ENCODE measurements at regions not wholly inside any gene's neighbourhood (a gene's known extent, or its start where the extent isn't known, plus 50 kb on each side); places are given as distances from the start of the nearest gene placed in this dataset.

DNA sequence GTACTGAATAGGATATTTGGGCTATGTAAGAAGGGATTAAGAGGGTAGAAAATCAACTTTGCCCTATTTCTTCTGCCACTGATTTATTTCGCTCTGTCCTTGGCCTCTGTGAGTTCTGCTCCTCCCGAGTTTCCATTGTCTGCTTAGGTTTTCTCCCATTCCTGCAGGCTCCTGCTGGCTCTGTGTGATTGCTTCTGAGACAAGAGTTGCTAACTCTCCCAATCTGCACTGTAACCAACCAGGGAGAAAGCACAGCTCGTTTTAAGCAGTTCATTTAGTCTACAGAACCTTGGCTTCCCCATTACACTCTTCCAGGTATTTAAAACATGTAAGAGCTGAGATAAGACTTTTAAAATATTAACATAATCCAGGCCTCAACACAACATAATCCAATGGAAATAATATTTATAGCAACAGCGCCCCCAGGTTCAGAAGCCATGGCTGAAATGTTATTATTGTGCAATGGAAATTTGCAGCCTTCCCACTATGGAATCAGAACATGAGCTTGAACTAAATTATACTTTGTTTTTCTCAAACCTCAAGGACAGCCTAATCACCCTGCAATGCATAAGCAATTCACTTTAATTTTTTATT is 203.5 kb downstream of the ERCC6L2 start:
- no peaks in the 10 kb centered on the region for H3K9me2 ChIP-seq (replicated peaks; ENCODE audit: control insufficient read depth, low read length)
- H3K27me3 ChIP-seq (ENCODE audit: control insufficient read depth, low read length) = no peaks in the 10 kb centered on the region
- no peak overlapping the region for H3K4me3 ChIP-seq (ENCODE audit: low read length)
- H3K27ac ChIP-seq (ENCODE audit: low read depth, low read length) = no peak overlapping the region
- no peak overlapping the region for H3K4me2 ChIP-seq (ENCODE audit: low read length)
- H3K79me2 ChIP-seq (ENCODE audit: control insufficient read depth, low read length) = no peaks in the 10 kb centered on the region
- no peaks in the 10 kb centered on the region for H3K36me3 ChIP-seq (ENCODE audit: control insufficient read depth, low read length)
- no peaks in the 10 kb centered on the region for H4K20me1 ChIP-seq (ENCODE audit: control insufficient read depth, insufficient read depth, low read depth, low read length)
- TF ChIP-seq, protein P1, sequence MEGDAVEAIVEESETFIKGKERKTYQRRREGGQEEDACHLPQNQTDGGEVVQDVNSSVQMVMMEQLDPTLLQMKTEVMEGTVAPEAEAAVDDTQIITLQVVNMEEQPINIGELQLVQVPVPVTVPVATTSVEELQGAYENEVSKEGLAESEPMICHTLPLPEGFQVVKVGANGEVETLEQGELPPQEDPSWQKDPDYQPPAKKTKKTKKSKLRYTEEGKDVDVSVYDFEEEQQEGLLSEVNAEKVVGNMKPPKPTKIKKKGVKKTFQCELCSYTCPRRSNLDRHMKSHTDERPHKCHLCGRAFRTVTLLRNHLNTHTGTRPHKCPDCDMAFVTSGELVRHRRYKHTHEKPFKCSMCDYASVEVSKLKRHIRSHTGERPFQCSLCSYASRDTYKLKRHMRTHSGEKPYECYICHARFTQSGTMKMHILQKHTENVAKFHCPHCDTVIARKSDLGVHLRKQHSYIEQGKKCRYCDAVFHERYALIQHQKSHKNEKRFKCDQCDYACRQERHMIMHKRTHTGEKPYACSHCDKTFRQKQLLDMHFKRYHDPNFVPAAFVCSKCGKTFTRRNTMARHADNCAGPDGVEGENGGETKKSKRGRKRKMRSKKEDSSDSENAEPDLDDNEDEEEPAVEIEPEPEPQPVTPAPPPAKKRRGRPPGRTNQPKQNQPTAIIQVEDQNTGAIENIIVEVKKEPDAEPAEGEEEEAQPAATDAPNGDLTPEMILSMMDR (IDR thresholded peaks at IDR 0.05; ENCODE audit: low read depth, low read length, poor library complexity, severe bottlenecking) = no peak
- no peak for TF ChIP-seq EZH2phosphoT487 (IDR thresholded peaks at IDR 0.05; ENCODE audit: borderline replicate concordance, low read length)
- H3K4me1 ChIP-seq (ENCODE audit: control insufficient read depth, low read length) = no peaks in the 10 kb centered on the region
- no peaks in the 10 kb centered on the region for H3K9me3 ChIP-seq (ENCODE audit: control insufficient read depth, insufficient read depth, low read length)
- H3F3A ChIP-seq (ENCODE audit: control insufficient read depth, insufficient read depth) = no peaks in the 10 kb centered on the region

DNA sequence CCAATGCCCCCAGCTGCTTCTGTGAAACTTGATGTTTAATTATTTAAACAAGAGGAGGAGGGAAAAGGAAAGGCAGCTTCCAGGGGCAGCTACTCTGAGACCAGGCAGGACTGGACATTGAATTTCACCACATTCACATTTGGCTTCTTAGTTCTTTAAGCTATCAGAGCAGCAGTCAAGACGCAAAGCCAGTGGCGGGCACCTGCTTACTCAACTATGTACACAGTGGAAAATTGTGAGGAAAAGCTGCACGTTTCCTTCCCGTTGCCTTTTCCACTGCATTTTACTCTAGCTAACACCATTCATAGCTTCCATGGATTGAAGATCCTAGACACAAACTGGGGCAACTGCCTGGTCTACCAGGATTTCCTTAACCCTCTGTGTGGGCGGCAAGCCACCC is 200.3 kb downstream of the ERCC6L2 start:
- Histone ChIP-seq H3K27me3 (ENCODE audit: control insufficient read depth, low read length) (no peaks in the 10 kb centered on the region), H3K4me1 (ENCODE audit: control insufficient read depth, low read length) (no peaks in the 10 kb centered on the region), H3K9me2 (replicated peaks; ENCODE audit: control insufficient read depth, low read length) (no peaks in the 10 kb centered on the region), H3K27ac (ENCODE audit: low read depth, low read length) (no peak overlapping the region), H4K20me1 (ENCODE audit: control insufficient read depth, insufficient read depth, low read depth, low read length) (no peaks in the 10 kb centered on the region), H3K4me2 (ENCODE audit: low read length) (no peak overlapping the region), H3K36me3 (ENCODE audit: control insufficient read depth, low read length) (no peaks in the 10 kb centered on the region), H3K4me3 (ENCODE audit: low read length) (no peak overlapping the region), H3K79me2 (ENCODE audit: control insufficient read depth, low read length) (no peaks in the 10 kb centered on the region), H3F3A (ENCODE audit: control insufficient read depth, insufficient read depth) (no peaks in the 10 kb centered on the region), H3K9me3 (ENCODE audit: control insufficient read depth, insufficient read depth, low read length) (no peaks in the 10 kb centered on the region)
- no peak for TF ChIP-seq EZH2phosphoT487 (IDR thresholded peaks at IDR 0.05; ENCODE audit: borderline replicate concordance, low read length)
- TF ChIP-seq, protein P1 (IDR thresholded peaks at IDR 0.05; ENCODE audit: low read depth, low read length, poor library complexity, severe bottlenecking) = no peak

DNA sequence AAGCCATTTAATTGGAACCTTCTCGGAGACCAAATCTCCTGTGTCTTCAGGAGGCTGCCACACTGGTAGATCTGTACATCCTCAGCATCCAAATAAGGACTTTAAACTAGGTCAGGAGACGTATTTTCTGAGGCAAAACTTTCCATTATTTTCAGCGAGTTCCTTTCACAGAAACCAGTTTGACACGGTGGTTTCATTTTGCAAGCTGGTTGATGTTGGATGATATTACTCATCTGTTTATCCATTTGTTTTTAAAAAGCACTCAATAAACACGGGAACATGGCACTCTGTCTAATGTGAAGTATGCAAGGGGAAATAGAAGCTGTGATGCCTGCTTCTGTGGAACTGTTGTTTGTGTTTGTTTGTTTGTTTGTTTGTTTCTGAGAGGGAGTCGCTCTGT is 199.6 kb downstream of the ERCC6L2 start:
- H3K79me2 ChIP-seq (ENCODE audit: control insufficient read depth, low read length) = no peaks in the 10 kb centered on the region
- no peaks in the 10 kb centered on the region for H3K36me3 ChIP-seq (ENCODE audit: control insufficient read depth, low read length)
- no peaks in the 10 kb centered on the region for H3K9me2 ChIP-seq (replicated peaks; ENCODE audit: control insufficient read depth, low read length)
- no peak overlapping the region for H3K27ac ChIP-seq (ENCODE audit: low read depth, low read length)
- TF ChIP-seq EZH2phosphoT487 (IDR thresholded peaks at IDR 0.05; ENCODE audit: borderline replicate concordance, low read length) = no peak
- TF ChIP-seq, protein P1 (IDR thresholded peaks at IDR 0.05; ENCODE audit: low read depth, low read length, poor library complexity, severe bottlenecking) = no peak
- H3K4me1 ChIP-seq (ENCODE audit: control insufficient read depth, low read length) = no peaks in the 10 kb centered on the region
- H3K4me3 ChIP-seq (ENCODE audit: low read length) = no peak overlapping the region
- H3K27me3 ChIP-seq (ENCODE audit: control insufficient read depth, low read length) = no peaks in the 10 kb centered on the region
- no peak overlapping the region for H3K4me2 ChIP-seq (ENCODE audit: low read length)
- no peaks in the 10 kb centered on the region for H3K9me3 ChIP-seq (ENCODE audit: control insufficient read depth, insufficient read depth, low read length)
- no peaks in the 10 kb centered on the region for H4K20me1 ChIP-seq (ENCODE audit: control insufficient read depth, insufficient read depth, low read depth, low read length)
- no peaks in the 10 kb centered on the region for H3F3A ChIP-seq (ENCODE audit: control insufficient read depth, insufficient read depth)

All from DOHH2 (cell line).